GM12891 (cell line): ENCODE measurements at regions not wholly inside any gene's neighbourhood (a gene's known extent, or its start where the extent isn't known, plus 50 kb on each side); places are given as distances from the start of the nearest gene placed in this dataset.

Experiments
- POLR2A ChIP-seq: IDR thresholded peaks from 2 replicates; pipeline ENCODE4 v1.6.1; 2011; ENCODE audit warnings: low read depth, low read length, control low read depth
- POLR2AphosphoS5 ChIP-seq: IDR thresholded peaks from 2 replicates; pipeline ENCODE4 v1.6.1; 2011; ENCODE audit warnings: low read depth, low read length, control low read depth
- POU2F2 ChIP-seq: IDR thresholded peaks from 2 replicates; pipeline ENCODE4 v1.6.1; 2011; ENCODE audit warnings: low read depth, mild to moderate bottlenecking, control low read depth, low read length, moderate library complexity
- SPI1 ChIP-seq: IDR thresholded peaks from 2 replicates; pipeline ENCODE4 v1.6.1; 2011; ENCODE audit warnings: low read depth, low read length, control low read depth
- TAF1 ChIP-seq: IDR thresholded peaks from 2 replicates; pipeline ENCODE4 v1.6.1; 2011; ENCODE audit warnings: low read depth, low read length, control low read depth

GRCh38 chr5:54743581-54743980, 226.0 kb downstream of the SNX18 start:
- TF ChIP-seq POLR2A: no peak
- no peak for TF ChIP-seq POLR2AphosphoS5
- TF ChIP-seq TAF1: no peak
- TF ChIP-seq SPI1: no peak
- no peak for TF ChIP-seq POU2F2
